ENCODE measurements at regions not wholly inside any gene's neighbourhood (a gene's known extent, or its start where the extent isn't known, plus 50 kb on each side); places are given as distances from the start of the nearest gene placed in this dataset.

DNA sequence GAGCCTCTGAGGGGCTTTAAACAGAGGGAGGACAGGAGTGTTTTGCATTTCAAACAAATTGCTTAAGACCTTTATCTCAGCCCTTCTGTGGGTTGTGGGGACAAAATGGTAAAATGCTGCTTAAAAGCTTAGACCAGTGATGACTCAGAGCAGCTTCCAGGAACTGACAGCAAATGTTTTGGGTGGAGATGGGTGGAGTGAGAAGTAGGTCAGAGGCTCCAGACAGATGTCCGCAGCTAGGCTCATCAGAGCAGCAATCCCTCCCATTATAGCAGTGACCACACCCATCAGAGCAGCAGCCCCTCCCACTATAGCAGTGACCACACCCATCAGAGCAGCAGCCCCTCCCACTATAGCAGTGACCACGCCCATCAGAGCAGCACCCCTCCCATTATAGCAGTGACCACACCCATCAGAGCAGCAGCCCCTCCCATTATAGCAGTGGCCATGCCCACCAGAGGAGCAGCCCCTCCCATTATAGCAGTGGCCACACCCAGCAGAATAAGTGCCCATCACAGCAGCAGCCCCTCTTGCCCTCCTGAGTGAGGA, 532.2 kb downstream of the MATN1 start:
- peak; percentile 63 to 66 for DNase-seq

DNA sequence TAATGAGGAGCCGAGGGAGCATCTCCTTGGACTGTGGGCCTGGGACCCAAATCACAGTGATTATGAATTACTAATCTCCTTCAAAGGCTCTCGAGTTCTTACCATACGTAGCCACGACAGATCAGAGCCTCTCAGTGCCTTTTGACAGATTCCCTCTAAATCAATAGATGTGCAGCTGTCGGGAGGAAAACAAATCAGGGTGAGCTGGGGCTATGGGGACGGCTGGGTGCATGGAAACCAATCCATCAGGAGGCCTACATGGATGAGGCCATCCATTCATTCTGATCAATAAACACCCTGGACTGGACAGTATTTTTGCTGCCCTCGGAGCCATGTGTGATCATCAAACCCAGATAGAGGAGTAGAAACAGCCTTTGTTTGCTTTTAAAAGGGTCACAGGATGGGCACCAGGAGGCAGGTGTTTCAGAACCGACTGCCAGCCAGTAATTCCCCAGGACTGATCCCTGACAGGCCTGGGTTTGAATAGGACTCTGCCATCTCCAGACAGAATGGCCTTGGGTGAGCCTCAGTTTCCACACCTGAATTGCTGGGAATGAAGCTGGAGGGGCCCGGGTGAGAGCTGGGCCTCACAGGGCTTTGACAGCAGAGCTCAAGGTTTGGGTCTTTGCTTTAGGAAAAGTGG, 532.8 kb downstream of the MATN1 start:
- peak; percentile 75 to 85 for DNase-seq

DNA sequence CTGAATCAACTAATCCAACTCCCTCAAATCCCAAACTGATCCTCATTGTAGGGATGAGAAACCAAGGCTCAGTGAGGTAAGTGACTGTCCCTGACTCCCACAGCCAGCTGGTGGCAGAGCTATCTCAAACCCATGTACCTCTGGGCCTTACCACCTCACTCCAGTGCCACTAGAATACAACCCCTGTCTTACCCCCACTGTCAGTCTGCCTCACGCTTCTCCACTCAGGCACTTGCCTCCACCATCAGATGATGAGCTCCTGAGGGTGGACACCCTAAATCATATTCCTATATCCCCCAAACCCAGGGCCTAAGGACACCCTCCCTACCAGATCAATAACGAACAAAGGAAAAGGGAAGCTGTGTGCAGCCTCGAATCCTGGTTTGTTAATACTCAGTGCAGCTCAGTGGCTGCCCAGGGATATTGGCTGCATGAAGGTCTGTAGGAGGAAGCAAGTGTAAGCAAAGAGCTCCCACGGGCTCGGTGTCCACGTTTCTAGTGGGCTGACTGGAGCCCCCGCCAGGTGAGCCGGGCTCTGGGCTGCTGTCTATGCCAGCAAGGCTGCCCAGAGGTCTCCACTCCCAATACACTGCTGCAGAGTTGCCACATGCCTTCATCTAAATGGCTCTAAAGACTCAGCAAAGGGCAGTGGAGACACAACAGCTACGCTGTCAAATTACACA, 533.4 kb downstream of the MATN1 start:
- DNase-seq, result peak in 1 of 2 experiments; percentile 61

DNA sequence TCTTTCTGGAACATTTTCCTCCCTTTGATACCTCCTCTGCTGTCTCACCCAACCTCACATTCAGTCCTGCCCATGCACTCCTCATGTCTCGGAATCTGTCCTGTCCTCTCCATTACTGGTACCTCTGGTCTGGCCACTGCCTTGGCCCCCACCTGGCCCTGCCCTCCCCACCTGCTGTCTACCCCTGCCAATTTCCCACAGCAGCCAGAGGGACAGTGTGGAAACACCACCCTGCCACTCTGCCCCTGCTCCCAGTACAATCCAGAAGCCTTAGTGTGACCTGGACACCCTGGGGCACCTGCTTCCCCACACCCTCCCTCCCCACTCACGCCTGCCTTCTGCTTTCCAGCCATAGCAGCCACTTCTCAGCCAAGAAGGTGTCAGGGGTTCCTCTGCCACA, 534.4 kb downstream of the MATN1 start:
- DNase-seq, result no peak

DNA sequence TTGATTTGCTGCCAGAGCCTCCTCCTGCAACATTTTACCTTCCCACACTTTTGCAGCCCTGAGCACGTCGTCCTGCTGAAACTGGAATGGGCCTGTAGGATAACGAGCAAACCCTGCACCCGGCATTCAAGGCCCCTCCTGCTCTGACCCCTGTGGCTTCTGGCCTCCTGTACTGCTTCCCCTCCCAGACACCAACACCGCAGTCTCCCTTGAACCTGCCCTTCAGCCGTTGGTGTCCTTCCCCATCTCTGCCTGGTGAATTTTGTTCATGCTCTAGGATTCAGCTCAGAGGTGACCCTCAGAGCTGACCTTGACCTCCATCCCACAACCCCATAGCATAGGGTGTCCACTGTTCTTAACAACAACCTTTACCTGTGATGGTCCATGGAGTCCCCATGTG, 535.1 kb downstream of the MATN1 start:
- DNase-seq, result no peak

DNA sequence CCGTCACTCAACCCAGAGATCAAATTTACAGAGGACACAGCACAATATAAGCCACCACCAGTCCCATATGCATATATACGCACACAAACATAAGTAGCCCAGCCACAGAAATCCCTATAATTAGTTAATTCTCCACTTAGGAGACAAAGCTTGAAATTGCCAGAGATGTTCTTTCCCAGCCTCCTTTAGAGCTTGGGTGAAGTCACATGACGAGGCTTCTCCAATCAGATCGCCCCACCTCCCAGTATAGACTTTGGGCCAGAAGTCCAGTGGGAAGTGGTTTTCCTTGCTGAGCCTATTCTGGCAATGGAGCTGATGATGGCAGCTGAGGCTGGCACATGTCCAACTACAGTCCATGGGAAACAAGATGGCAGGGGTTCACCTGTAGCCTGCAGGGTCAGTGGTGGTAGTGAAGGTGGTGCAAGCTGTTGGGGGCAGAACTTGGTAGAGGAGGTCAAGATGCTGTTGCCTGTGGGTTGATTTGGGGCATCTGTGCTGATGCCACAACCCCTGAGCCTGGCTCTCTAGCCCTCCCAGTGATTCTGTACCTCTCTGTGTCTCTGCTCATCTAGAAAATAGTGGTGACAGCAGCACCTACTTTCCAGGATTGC, 535.9 kb downstream of the MATN1 start:
- DNase-seq, result no peak

DNA sequence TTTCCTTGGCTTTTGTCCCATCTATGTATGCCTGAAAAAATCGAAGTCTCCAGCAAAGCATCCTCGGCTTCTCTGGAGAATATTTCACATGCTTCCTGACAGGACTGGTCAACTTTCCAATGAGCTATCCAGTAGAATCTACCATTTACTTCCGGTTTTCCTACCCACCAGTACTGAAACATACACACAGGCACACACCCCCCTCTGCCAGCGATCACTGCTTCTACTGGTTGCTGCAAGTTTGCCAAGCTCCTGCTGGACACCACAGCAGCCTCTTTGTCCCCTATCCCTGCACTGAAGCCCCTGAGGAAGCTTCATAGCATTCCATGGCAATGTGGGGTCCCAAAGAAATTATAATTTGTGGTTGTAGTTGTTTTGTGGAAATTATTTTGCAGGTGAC, 536.8 kb downstream of the MATN1 start:
- no peak for DNase-seq

DNA sequence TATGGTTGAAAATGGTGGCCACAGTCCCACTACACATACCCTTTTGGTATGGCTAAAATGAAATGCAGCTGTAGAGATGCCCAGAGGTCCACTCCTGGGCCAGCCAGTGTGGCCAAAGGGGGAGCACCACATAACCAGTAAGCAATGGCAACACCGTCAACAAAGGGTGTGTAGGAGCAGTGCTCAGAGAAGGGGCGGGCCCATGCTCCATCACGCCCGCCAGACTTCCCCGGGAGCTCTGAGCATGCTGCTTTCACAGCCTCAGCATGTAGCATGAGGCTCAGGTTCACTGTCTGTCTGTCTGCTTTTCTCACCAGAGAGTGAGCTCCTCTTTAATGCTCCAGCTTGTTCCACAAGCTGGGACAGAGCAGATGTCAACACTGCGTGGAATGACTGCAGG, 537.6 kb downstream of the MATN1 start:
- DNase-seq, result no peak

DNA sequence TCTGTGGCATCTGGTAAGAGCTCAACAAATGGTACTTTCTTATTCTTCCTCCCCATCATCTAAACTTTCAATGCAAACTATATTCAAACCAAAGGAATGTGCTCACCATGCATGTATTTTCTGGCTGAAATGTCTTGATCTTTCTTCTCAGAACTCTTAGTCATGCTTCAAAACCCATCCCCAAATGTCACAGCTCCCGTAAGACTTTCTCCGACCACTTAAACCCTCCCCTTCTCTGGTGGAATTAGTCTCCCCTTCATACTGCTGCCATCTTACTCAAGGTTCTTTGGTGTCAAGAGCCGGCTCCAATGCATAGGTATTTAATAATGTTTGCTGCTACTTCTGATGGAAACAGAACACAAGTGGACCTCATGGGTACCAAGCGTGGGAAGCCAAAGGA, 538.1 kb downstream of the MATN1 start:
- no peak for DNase-seq

DNA sequence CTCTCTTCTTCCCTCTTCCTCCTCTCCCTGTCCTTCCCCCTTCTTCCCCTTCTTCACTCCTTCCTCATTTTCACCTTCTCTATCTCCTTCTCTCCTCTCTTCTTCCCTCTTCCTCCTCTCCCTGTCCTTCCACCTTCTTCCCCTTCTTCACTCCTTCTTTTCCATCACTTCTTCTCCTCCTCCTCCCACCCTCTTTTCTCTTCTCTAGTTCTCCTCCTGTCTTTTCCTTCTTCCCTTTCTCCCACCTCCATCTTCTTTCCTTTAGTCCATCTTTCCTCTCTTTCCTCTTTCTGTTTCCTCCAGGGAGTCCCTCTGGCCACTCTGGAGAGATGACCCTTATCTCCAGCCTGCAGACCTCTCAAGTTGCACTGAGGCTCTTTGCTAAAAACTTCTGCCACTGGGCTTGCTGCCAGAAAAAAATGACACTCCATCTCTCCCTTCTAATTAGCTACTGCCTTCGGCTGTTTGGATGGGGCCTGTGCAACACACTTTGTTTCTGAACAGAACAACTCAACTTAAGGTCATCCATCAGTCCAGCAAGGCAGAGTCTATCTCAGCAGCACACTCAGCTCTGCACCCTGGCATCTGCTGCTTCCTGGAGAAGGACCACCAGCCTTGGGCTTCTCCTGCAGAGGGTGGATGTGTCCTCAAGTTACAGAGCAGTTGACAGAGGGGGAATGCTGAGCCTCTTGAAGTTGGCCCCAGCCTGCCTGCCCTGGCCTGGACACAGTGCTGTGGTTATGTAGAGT, 538.8 kb downstream of the MATN1 start:
- DNase-seq, result no peak

DNA sequence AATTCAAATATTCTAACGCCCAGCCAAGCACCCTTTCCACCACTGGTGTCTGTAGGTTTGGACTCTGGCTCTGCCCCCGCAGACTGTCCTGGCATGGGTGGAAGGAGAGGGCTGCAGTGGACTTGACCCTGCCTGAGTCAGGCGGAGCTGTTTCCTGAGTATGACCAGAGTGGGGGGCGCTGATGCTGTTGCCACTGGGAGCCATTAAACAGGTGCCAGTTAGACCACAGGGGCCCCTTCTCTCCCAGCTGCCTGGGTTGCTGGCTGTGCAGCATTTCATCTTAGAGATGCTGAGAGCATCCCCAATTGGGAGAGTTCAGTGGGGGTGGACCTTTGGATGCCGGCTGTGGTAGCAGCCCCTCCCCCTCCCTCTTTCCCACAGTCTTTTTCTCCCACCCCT, 539.5 kb downstream of the MATN1 start:
- DNase-seq, result no peak

DNA sequence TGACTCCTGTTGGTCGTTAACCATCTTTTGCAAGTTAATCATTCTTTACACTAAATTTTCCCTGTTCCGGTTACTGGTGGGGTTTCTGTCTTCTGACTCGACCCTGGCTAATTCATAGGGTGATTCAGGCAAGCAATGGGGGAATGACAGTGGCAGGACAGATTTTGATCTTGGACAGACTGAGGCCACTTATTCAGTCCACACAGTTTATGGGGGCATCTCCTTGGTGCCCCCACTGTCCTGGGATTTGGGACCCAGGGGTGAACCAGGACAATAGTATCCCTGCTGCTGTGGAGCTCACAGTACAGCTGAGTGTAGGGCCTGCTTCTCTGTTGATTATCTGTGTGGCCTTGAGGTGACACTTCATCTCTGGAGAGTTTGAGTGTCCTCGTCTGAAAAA, 540.4 kb downstream of the MATN1 start:
- no peak for DNase-seq

DNA sequence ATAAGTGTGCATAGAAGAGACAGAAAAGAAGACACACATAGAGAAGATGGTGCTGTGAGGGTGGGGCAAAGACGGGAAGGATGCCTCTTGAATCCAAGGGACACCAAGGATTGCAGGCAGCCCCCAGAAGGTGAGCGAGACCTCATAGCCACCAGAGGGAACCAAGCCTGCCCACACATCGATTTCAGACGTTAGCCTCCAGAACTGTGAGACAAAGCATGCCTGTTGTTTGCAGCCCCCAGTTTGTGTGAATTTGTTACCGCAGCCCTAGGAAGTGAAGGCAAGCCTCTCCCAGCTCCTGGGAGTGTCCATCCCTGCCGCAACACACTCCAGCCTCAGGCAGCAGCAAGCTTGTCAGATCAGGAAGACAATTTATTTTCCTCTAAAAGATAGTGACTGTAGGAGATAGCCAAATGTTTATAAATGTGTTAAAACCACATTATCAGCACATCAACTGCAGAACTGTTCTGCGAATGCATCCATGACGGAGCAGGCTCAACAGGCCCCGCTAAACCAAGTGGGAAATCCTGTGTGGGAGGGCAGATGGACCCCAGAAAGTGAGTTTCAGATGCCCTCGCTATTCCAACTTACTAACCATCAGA, 543.3 kb downstream of the MATN1 start:
- no peak for DNase-seq

DNA sequence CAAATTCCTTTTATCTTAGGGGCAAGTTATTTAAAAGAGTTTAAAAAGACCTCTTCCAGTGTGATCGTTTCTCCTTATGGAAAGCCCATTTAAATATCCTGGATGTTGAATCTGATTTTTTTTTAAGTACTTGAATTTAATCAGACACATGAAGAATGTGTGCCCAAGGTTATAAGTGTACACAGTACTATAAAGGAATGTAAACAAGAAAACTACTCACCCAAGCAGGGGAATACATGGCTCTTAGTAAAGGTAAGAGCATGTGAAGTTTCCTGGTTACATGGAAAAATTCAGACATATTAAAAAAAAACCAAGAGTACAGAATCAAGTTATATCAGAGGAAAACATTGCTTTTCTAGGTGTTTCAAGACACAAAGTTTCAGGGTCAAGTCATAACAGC, 546.9 kb downstream of the MATN1 start:
- DNase-seq, result no peak

DNA sequence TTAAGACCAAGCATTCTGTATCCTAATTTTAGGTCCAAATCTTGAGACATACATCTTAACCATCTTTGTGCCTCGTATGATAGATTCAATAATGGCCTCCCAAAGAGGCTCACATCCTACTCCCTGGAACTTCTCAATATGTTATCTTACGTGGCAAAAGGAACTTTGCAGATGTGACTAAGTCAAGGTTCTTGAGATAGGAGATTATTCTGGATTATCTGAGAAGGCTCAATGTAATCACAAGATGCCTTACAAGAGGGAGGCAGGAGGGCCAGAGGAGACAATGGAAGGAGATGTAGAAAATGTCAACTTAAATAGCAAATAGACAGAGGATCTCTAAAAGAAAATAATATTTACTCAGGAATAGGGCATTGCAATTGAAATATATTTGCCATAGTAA, 548.9 kb downstream of the MATN1 start:
- DNase-seq, result no peak

DNA sequence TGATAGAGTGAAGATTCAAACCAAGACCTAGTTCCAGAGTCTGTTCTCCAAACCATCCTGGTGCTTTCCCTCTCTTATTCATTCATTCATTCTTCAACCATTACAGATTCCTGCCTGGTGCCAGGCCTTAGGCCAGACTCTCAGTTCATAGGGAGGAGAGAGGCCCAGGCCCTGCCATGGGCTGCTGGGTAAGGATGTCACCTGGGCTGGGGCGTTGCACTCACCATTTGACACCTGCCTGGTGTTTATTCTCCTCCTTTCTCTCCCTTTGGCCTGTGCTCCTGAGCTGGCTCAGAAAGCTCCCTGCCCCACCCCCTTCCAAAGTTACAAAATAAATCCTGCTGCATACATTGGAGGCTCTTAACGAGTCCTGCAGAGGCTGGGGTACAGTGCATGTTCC, 549.8 kb downstream of the MATN1 start:
- no peak for DNase-seq

DNA sequence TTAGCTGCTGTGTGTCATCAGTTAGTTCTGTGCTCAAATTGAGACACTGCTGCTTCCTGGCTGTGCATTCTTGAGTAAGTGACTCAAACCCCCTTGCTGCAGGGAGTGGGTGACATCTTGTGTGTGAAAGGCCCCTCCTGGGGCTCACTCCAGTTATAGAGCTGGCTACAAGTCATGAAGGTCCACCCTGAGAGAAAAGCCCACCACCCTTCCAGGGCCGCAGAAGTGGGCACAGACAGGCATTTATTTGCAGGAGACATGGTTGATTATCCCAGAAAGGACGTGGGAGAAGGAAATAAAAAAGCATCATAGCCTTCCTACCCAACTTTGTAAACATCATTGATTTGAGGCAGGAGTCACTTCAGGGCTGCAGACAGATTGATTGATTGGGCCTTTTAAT, 550.6 kb downstream of the MATN1 start:
- DNase-seq, result no peak

DNA sequence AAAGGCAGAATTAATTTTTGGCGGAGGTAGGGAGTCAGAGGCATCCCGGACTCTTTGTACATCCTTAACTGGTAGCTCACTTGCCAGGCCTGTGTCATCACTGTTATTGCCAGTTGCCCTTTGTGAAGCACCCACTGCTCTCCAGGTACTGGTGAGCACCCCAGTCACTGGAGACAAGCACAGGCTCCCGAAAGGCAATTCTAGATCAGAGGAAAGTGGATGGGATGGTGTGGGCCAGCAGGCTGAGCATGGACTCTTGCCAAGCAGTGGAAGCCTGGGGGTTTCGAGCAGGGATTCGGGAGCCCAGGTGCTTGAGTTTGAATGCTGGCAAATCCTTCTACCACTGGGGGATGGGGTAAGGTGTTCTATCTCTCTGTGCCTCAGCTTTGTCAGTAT, 551.1 kb downstream of the MATN1 start:
- no peak for DNase-seq

DNA sequence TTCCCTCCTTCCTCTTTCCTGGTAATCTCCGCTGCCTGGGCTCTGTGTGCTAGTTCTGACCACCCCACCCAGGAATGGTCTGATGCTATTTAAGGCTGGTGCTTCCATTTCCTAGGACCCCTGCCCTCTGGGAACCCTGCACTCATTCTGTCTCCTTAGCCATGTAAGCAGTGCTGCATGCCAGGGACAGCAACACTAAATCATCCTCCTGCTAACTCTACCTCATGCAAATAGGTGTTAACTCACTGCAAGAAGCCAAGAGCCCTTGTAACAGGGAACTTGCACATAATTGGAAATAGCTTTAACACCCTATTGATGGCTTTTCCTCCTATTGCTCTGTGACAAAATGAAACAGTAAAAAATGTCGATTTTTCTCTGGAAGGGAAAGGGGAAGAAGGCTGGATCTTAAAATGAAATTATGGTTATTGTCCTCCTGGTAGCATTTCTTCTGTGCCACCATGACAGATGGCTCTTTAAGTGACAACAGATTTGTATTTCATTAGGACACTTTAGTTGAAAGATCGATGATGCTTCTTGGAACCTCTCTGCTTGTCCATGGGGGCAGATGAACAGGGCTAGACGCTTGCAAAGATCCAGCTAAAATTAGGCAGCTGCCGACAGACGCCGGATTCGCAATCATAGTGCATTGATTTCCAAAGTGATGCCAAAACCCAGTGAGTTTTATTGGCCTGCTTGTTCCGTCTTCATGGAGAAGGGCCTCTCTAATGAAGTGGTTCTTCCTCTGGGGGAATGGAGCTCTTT, 551.7 kb downstream of the MATN1 start:
- DNase-seq, result no peak

DNA sequence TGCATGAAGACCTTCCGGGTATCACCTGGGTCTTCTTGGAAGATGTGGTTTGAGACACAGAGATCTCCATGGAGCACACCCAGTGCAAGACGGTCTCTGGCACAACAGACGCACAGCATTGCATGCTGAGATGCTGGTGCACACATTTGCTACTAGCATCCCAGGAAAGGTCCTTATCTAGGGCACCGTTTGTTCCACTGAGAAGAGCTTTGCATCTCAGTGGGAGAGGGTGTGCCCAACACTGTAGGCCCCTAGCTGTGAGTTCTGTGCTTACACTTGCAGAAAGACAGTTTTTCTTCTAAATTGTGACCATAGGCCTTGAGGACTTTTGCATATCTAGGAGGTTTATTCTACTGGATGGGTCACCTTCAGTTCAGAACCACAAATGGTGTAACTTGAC, 554.1 kb downstream of the MATN1 start:
- DNase-seq, result no peak

DNA sequence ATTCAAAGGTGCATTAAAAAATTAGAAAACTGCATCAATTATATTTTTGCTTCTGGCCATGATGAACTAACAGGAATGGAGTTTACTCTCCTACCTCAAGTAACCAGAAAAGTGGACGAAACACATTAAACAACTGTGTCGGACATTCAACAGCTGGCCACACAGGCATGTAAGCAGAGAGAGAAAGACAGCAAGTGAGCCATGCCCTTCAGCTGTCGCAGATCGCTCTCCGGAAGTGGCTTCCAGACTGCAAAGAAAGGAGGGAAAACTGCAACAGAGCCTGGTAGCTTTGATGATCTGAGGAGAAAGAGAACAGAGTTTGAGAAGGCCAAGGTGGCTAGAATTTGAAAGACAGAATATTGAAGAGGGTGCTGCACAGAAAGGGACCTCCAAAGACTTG, 557.2 kb downstream of the MATN1 start:
- DNase-seq, result peak; percentile 7 to 32

DNA sequence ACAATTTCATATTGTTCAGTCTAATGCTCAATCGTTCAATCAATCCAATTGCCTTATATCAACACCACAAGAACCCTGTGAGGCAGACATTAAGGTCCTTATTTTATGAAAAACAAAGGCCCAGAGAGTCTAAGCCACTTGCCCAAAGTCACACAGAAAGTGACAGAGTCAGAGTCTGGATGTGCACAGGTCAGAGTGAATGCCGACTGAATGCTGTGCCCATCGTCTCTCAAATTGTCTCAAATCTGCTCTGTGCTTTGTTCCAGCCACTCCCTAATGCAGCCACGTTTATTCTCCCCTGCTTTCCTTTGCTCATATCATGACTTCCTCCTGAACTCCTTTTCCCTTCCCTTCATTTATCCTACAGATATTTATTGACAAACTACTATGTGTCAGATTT, 558.3 kb downstream of the MATN1 start:
- DNase-seq, result no peak
